A673 (cell line): ENCODE measurements at regions not wholly inside any gene's neighbourhood (a gene's known extent, or its start where the extent isn't known, plus 50 kb on each side); places are given as distances from the start of the nearest gene placed in this dataset.

Experiments used
- EZH2 ChIP-seq: fragments of 200-600 bp; sonication (generic); IDR thresholded peaks from 2 replicates; pipeline ENCODE4 v1.6.1; 2017; ENCODE audit warnings: borderline replicate concordance, low read depth, mild to moderate bottlenecking, mixed read lengths, antibody characterized with exemption, low read length; ENCODE audit not compliant: poor library complexity, severe bottlenecking
- TF ChIP-seq, protein P1 (sequence below): fragments of 300-800, 200-600 bp; sonication (generic); conservative IDR thresholded peaks from 2 replicates; pipeline ENCODE4 v1.5.1; 2017; ENCODE audit warnings: low read depth, mild to moderate bottlenecking, antibody characterized with exemption, low read length, moderate library complexity, mixed read lengths

DNA sequence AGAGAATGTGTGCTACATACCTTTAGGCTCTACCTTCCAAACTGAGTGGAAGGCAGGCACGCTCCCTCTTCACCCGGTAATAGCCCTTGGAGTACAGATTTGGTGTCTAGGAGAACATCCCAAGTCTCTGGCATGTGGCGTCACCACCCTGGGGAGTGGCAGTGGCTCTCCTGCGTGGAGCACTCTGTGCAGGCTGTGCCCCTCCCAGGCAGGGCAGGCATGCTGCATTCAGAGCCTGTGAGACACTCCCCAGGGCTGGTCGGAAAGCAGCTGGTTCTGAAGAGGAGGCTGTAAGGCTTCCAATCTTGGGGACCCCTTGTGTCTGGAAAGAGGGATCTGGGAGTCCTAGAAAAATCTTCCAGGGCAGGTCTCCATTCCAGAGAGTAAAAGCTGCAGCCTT lies 193.3 kb downstream of the ANKRD30B start:
- TF ChIP-seq, protein P1, sequence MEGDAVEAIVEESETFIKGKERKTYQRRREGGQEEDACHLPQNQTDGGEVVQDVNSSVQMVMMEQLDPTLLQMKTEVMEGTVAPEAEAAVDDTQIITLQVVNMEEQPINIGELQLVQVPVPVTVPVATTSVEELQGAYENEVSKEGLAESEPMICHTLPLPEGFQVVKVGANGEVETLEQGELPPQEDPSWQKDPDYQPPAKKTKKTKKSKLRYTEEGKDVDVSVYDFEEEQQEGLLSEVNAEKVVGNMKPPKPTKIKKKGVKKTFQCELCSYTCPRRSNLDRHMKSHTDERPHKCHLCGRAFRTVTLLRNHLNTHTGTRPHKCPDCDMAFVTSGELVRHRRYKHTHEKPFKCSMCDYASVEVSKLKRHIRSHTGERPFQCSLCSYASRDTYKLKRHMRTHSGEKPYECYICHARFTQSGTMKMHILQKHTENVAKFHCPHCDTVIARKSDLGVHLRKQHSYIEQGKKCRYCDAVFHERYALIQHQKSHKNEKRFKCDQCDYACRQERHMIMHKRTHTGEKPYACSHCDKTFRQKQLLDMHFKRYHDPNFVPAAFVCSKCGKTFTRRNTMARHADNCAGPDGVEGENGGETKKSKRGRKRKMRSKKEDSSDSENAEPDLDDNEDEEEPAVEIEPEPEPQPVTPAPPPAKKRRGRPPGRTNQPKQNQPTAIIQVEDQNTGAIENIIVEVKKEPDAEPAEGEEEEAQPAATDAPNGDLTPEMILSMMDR = no peak
- TF ChIP-seq EZH2 = no peak
